Panc1 (cell line): ENCODE measurements at regions not wholly inside any gene's neighbourhood (a gene's known extent, or its start where the extent isn't known, plus 50 kb on each side); places are given as distances from the start of the nearest gene placed in this dataset.

Experiments
- ATAC-seq: fragments of 200-7000 bp; cut with Tn5 transposase; 2 replicates; pipeline ENCODE4 v1.9.1; 2020; ENCODE audit warnings: mild to moderate bottlenecking, moderate library complexity
- BruUV-seq: library from RNA; stranded (reverse); fragments of 400-500 nt; replicated peaks from 2 replicates; lab custom pipeline; 2021; lab: Mats Ljungman, UMichigan
- CTCF ChIA-PET: fragments of 300-600 bp; sonication (Branson Sonifier 250); formaldehyde crosslinking; loops from one replicate; lab custom pipeline; 2022; ENCODE audit warnings: antibody characterized with exemption; lab: Charles Lee
- POLR2A ChIA-PET: fragments of 300-600 bp; sonication (Branson Sonifier 250); formaldehyde crosslinking; loops from one replicate; lab custom pipeline; 2022; ENCODE audit warnings: antibody characterized with exemption; lab: Charles Lee
- DNase-seq: peaks from one replicate; pipeline ENCODE4 v3.0.0-alpha.2; 2010; ENCODE audit warnings: low read depth, low spot score
- H3K27ac ChIP-seq: 2 replicates; pipeline ENCODE4 v1.5.1; 2011; ENCODE audit warnings: mild to moderate bottlenecking, low read length, inconsistent platforms
- H3K27me3 ChIP-seq: fragments of 200-500 bp; sonication (Bioruptor generic); 2 replicates; pipeline ENCODE4 v1.6.0; 2014; ENCODE audit warnings: low read length, inconsistent platforms; ENCODE audit not compliant: control insufficient read depth, insufficient read depth
- H3K36me3 ChIP-seq: fragments of 200-500 bp; sonication (Bioruptor generic); 2 replicates; pipeline ENCODE4 v1.5.1; 2014; ENCODE audit warnings: inconsistent platforms, mild to moderate bottlenecking, low read length, moderate library complexity; ENCODE audit not compliant: control insufficient read depth, insufficient read depth
- H3K4me1 ChIP-seq: 2 replicates; pipeline ENCODE4 v1.5.1; 2011; ENCODE audit warnings: inconsistent platforms, mild to moderate bottlenecking, low read length, moderate library complexity; ENCODE audit not compliant: control insufficient read depth, insufficient read depth
- H3K4me3 ChIP-seq, 2 experiments: 2 replicates each; pipeline ENCODE4 v1.5.1; 2011 to 2012; ENCODE audit warnings: low read depth in 2 of 2, low read length in 2 of 2, mild to moderate bottlenecking in 2 of 2, inconsistent platforms in 1 of 2, moderate library complexity in 1 of 2
- H3K9me3 ChIP-seq: fragments of 200-500 bp; sonication (Bioruptor generic); 2 replicates; pipeline ENCODE4 v1.5.1; 2014; ENCODE audit warnings: low read depth, mild to moderate bottlenecking, inconsistent platforms, low read length, moderate library complexity; ENCODE audit not compliant: control insufficient read depth, insufficient read depth
- POLR2AphosphoS5 ChIP-seq: IDR thresholded peaks from 2 replicates; pipeline ENCODE4 v1.6.1; 2012; ENCODE audit warnings: mild to moderate bottlenecking, low read depth, low read length, moderate library complexity
- SIN3A ChIP-seq: IDR thresholded peaks from 2 replicates; pipeline ENCODE4 v1.6.1; 2012; ENCODE audit warnings: low read depth, mild to moderate bottlenecking, low read length, moderate library complexity, borderline replicate concordance; ENCODE audit not compliant: insufficient read depth
- TCF7L2 ChIP-seq: IDR thresholded peaks from 2 replicates; pipeline ENCODE4 v1.6.1; 2011; ENCODE audit warnings: mild to moderate bottlenecking, low read depth, low read length, inconsistent platforms
- in situ Hi-C: cut with HindIII; loops from 2 replicates; pipeline ENCODE4 v1.10.0; 2016; ENCODE audit warnings: low sequenced_read_pairs, low pct_unique_long_range_greater_than_20kb
- intact Hi-C: fragments of 100-400 bp; cut with micrococcal nuclease; formaldehyde crosslinking; loops from one replicate; pipeline ENCODE4 v1.10.0; 2022; ENCODE audit not compliant: unreplicated experiment
- TF ChIP-seq, protein P1 (sequence below): fragments of 450-650 bp; IDR thresholded peaks from 2 replicates; pipeline ENCODE4 v1.5.1; 2017; ENCODE audit warnings: mild to moderate bottlenecking
- TF ChIP-seq, protein P2 (sequence below), 2 experiments: IDR thresholded peaks; 2 replicates each; pipeline ENCODE4 v1.6.1; 2011 to 2012; ENCODE audit warnings: low read depth in 2 of 2, control low read depth in 1 of 2, low read length in 1 of 2, mild to moderate bottlenecking in 1 of 2, moderate library complexity in 1 of 2; ENCODE audit not compliant: insufficient read depth in 1 of 2

DNA sequence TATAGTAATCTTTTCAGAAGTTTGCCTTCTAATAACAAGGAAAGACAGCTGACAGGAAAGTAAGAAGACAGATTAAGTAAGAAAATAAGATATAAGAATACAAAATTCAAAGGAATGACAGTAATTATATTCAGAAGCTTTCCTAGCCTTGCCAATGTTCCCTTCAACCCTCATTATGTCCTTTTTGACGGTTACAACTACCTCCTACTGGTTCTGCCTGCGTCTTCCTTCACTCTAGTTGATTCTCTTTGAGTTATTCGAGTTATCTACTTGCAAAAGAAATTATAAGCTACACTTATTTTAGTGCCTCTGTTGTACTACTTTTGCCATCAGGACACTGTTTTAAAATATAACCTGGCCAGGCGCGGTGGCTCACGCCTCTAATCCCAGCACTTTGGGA, 218.9 kb upstream of the GYPC start:
- in situ Hi-C loops: no loop called here
- Histone ChIP-seq H3K36me3 (no peaks in the 10 kb centered on the region), H3K4me1 (no peaks in the 10 kb centered on the region), H3K27ac (no peak overlapping the region), H3K4me3 (no peak overlapping the region), H3K9me3 (no peaks in the 10 kb centered on the region), H3K27me3 (no peaks in the 10 kb centered on the region)
- DNase-seq: no peak
- ChIA-PET CTCF (no interaction called here), POLR2A (no interaction called here)
- BruUV-seq: no TSS peak
- ATAC-seq: no peak
- intact Hi-C loops: no loop called here
- TF ChIP-seq TCF7L2 (no peak), POLR2AphosphoS5 (no peak), SIN3A (no peak)
- TF ChIP-seq, protein P1, sequence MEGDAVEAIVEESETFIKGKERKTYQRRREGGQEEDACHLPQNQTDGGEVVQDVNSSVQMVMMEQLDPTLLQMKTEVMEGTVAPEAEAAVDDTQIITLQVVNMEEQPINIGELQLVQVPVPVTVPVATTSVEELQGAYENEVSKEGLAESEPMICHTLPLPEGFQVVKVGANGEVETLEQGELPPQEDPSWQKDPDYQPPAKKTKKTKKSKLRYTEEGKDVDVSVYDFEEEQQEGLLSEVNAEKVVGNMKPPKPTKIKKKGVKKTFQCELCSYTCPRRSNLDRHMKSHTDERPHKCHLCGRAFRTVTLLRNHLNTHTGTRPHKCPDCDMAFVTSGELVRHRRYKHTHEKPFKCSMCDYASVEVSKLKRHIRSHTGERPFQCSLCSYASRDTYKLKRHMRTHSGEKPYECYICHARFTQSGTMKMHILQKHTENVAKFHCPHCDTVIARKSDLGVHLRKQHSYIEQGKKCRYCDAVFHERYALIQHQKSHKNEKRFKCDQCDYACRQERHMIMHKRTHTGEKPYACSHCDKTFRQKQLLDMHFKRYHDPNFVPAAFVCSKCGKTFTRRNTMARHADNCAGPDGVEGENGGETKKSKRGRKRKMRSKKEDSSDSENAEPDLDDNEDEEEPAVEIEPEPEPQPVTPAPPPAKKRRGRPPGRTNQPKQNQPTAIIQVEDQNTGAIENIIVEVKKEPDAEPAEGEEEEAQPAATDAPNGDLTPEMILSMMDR: no peak
- TF ChIP-seq, protein P2, sequence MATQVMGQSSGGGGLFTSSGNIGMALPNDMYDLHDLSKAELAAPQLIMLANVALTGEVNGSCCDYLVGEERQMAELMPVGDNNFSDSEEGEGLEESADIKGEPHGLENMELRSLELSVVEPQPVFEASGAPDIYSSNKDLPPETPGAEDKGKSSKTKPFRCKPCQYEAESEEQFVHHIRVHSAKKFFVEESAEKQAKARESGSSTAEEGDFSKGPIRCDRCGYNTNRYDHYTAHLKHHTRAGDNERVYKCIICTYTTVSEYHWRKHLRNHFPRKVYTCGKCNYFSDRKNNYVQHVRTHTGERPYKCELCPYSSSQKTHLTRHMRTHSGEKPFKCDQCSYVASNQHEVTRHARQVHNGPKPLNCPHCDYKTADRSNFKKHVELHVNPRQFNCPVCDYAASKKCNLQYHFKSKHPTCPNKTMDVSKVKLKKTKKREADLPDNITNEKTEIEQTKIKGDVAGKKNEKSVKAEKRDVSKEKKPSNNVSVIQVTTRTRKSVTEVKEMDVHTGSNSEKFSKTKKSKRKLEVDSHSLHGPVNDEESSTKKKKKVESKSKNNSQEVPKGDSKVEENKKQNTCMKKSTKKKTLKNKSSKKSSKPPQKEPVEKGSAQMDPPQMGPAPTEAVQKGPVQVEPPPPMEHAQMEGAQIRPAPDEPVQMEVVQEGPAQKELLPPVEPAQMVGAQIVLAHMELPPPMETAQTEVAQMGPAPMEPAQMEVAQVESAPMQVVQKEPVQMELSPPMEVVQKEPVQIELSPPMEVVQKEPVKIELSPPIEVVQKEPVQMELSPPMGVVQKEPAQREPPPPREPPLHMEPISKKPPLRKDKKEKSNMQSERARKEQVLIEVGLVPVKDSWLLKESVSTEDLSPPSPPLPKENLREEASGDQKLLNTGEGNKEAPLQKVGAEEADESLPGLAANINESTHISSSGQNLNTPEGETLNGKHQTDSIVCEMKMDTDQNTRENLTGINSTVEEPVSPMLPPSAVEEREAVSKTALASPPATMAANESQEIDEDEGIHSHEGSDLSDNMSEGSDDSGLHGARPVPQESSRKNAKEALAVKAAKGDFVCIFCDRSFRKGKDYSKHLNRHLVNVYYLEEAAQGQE (IDR thresholded peaks at IDR 0.05; ENCODE audit: insufficient read depth in 1 of 2, low read depth in 2 of 2, low read length in 1 of 2): no peak

GRCh38 chr2:126444512-126444911, 211.4 kb upstream of the GYPC start:
- Histone ChIP-seq H3K4me3 (no peak overlapping the region), H3K27ac (no peak overlapping the region), H3K27me3 (no peaks in the 10 kb centered on the region), H3K4me1 (no peaks in the 10 kb centered on the region), H3K9me3 (no peaks in the 10 kb centered on the region), H3K36me3 (no peaks in the 10 kb centered on the region)
- ATAC-seq (no peak), DNase-seq (no peak)
- TF ChIP-seq, protein P2 (IDR thresholded peaks at IDR 0.05; ENCODE audit: insufficient read depth in 1 of 2, low read depth in 2 of 2, low read length in 1 of 2): no peak
- no peak for TF ChIP-seq SIN3A
- BruUV-seq: no TSS peak
- POLR2A ChIA-PET: no interaction called here
- CTCF ChIA-PET: no interaction called here
- in situ Hi-C loops (no loop called here), intact Hi-C loops (no loop called here)
